GM18870 (cell line): ENCODE measurements at regions not wholly inside any gene's neighbourhood (a gene's known extent, or its start where the extent isn't known, plus 50 kb on each side); places are given as distances from the start of the nearest gene placed in this dataset.

Experiments
- ATAC-seq: cut with Tn5 transposase; IDR thresholded peaks from one replicate; pipeline ENCODE4 v1.9.1; 2021; ENCODE audit warnings: moderate library complexity; ENCODE audit not compliant: unreplicated experiment

DNA sequence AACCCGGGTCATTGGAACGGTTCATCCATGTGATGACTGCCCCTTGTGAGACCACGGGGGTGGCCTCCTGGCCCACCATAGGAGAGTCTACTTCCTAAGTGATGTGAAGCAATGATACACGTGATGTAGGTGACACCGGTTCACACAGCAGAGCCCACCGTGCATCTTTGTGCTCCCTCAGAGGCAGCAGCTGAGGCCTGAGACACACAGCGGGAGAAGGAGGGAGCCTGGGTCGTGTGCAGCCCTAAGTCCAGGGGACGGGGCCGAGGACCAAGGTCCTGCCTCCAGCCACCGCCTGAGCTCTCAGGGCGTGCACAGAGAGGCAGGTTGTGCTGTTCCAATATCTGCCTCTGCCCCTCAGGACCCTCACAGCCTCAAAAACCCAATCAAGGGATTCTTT, 377.2 kb upstream of the SALL3 start:
- no peak for ATAC-seq

DNA sequence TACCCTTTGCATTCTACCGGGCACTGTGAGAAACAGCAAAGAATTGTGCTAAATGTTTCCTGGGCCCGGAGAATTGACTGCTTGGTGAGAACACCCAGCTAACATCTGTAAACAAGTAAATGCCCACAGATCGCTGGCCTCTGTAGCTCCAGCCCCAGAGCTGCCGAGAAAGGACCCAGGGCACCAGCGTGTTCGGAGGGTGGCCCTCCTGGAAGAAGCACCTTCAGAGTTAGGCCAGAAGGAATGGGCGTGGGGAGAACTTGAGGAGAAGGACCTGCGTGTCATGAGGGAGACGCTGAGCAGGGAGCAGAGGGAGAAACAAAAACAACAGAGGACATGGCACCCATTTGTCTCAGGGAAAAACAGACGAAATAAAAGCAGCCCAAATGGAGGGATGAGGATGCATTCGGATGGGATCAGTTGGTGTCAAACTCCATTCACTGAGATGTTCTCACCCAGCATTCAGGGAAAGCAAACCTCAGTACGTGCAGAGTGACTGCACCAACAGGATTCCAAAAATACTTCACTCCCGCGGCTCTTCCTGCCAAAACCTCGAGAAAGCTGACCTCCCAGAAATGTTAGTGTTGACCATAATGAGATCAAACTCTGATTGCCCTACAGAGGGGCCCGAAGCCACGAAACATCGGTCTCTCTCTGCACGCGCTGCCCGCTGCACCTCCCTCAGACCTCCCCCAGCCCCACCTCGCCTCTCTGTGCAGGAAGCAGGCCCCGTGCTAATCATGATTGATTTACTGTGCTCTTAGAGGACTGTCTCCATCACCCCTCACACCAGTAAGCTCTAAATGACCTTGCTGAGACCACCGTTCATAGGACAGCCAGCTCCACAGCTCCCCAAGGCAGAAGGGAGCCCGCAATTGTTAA, 376.3 kb upstream of the SALL3 start:
- ATAC-seq: no peak

GRCh38 chr18:78605255-78605654, 374.4 kb upstream of the SALL3 start:
- ATAC-seq: no peak

GRCh38 chr18:78607221-78607620, 372.4 kb upstream of the SALL3 start:
- ATAC-seq: no peak

GRCh38 chr18:78607784-78608183, 371.8 kb upstream of the SALL3 start:
- no peak for ATAC-seq

DNA sequence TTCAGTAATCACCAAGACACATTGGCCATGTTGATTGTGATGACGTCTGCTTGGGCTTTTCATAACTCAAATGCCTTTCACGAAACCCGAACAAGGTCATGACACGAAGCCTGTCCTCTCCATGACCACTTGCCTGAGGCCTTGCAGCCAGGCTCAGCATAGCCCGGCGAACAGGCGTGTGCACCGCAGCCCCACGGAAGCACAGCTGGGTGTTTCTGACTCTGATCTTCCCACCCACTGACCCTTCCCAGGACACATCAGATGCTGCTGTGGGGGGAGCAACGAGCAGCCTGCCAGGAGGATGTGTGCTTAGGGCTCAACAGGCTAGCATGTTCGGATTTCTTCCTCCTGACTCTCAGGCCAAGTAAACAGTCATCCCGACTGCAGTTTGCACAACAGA, 369.4 kb upstream of the SALL3 start:
- no peak for ATAC-seq

DNA sequence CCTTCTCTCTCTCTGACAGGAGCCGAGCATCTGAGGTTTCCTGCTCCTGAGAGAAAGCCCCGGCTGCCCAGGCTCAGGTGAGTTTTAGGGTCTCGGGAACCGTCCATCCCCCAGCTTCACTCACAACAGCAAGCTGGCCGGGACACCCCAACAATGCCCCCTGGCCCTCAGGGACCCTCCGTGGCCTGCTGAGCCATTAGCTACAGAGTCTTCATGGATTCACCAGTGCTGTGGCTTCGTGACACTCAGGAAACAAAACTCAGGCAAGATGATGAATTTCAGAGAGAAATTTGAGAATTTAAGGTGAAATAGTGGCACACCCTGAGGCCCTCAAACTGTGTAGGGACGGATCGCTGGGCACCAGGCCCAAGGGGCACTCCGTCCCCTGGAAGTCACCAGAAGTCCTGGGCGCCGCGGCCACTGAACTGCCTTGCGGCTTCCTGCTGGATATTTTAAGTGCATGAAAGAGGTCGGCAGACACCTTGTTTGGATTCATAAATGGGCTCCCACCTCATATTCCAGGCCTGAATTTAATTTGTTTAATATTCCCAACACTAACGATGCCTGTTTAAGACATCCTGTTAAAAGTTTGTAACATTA, 368.3 kb upstream of the SALL3 start:
- ATAC-seq: no peak

GRCh38 chr18:78611869-78612268, 367.7 kb upstream of the SALL3 start:
- no peak for ATAC-seq

DNA sequence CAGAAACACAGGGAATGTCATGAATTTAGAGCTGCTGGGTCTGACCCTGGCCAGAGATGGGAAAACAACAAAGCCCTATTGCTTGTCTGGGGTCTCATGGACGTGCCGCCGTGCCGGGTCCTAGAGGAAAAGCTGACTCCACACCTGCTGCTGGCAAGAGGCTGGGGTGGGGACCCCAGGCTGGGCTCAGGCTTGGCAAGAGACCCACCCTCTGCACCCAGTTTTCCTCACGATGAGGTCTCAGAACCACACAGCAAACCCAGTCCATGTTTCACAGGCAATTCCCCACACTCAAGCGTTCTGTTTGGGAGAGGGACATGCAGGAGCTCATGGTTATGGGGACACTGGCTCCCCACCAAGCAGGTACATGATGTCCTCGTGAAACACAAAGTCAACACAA, 367.3 kb upstream of the SALL3 start:
- no peak for ATAC-seq

DNA sequence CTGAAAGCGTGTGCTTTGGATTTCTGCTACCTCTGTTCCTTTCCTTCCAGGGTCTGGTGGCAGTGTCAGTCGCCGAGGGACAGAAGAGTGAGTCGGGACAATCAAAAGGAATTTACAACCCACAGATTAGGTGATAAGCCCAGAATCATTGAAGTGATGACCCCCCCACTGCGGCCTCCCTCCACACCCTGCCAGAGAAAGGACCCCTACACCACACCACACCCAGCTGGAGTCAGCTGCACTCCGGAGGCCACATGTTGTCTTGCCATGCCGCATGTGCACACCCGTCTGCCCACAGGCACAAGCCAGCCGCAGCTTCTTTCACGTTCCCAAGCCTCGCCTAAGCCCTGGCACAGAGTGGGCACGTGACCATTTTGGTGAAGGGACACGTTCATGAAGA, 366.8 kb upstream of the SALL3 start:
- ATAC-seq: no peak

DNA sequence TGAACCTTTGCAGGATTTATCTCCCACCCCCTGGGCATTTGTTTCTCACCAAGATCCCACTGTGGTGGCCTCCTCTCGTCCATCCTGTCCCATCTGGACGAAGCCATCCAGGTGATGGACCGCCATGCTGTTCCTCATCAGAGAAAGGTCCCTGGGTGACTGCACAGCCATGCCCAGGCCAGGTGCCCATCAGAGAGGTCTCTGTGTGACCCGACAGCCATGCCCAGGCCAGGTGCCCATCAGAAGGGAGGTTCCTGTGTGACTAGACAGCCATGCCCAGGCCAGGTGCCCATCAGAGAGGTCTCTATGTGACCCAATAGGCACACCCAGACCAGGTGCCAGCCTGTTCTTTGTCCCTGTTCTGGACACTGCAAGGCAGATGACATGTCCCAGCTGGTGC, 360.9 kb upstream of the SALL3 start:
- ATAC-seq: no peak

- no peak for ATAC-seq
Observed at GRCh38 chr18:78619854-78620253, 359.8 kb upstream of the SALL3 start.

GRCh38 chr18:78620326-78620725, 359.3 kb upstream of the SALL3 start:
- no peak for ATAC-seq

DNA sequence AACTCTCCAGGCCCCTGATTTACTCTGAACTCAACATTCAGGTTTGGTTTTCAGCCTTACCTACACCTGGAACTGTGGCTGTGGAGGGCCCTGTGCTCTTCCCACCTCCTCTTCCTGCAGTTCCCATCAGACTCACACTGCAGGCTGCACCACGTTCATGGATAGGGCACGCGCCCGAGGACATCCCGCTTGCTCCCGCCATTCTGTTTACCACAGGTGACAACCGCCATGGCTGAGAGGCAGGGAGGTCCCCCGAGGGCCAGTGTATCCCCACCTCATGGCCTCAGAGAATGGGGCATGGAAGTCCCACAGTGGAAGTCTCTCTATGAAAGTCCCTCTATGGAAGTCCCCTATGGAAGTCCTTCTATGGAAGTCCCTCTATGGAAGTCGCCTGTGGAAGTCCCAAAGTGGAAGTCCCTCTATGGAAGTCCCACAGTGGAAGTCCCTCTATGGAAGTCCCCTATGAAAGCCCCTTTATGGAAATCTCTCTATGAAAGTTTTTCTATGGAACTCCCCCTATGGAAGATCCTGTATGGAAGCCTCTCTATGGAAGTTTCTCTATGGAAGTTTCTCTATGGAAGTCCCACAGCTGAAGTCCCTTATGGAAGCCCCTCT, 358.4 kb upstream of the SALL3 start:
- ATAC-seq: no peak

DNA sequence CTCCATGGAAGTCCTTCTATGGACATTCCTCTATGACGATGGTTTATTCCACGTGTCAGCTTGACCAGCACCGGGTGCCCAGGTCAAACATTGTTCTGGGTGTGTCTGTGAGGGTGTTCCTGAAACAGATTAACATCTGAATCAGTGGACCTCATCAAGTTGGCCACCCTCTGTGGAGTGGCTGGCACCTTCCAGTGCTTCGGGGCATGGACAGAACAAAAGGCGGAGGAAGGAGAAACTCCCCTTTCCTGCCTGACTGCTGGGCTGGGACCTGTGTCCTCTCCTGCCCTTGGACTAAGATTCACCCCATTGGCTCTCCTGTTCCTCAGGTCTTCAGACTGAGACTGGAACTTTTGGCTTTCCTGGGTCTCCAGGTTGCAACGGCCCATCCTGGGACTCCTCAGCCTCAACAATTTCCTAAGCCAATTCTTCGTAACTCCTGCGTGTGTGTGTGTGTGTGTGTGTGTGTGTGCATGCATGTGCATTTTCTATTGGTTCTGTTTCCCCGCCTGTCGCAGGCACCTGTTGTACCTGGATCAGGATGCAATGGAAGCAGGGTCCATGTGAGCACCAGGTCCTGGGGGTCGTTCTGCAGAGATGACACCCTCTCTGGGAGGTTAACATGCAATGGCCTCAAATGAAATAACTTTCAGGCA, 357.2 kb upstream of the SALL3 start:
- ATAC-seq: no peak

- no peak for ATAC-seq
Observed at GRCh38 chr18:78622907-78623541, 356.6 kb upstream of the SALL3 start.

DNA sequence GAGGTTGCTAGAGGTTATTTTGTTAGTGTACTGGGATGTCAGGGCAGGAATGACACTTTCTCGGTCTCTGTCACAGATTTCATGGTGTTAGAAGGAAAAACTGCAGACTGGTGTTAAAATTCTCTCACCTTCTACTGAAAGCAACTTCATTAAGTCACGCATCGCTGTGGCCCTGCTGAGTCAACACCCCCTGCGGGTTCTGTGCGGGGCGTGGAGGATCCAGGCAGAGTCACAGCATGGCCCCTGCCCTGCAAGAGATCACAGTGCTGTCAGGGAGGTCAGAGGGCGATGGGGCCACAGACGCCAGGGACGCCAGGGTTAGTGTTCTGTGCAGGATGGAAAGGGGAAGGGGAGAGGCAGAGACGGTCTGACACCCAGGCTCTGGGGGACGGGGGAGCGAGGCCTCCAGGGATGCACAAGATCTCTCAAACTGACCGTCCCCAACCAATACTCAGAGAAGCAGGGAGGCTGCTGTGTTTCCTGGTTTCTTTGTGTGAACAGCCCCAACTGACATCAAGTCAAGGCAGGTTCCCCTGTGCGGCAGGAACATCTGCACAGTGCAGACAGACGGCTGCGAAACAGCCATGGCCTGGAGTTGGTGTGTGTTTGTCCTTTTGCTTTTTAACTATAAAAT, 354.9 kb upstream of the SALL3 start:
- no peak for ATAC-seq

- ATAC-seq: no peak
Observed at GRCh38 chr18:78625847-78626246, 353.8 kb upstream of the SALL3 start.

- no peak for ATAC-seq
Observed at GRCh38 chr18:78627551-78628346, 351.9 kb upstream of the SALL3 start.

- ATAC-seq: no peak
Observed at GRCh38 chr18:78629426-78629825, 350.2 kb upstream of the SALL3 start.
